Glutamatergic neuron (in vitro differentiated cells): ENCODE measurements at regions not wholly inside any gene's neighbourhood (a gene's known extent, or its start where the extent isn't known, plus 50 kb on each side); places are given as distances from the start of the nearest gene placed in this dataset.
"Not testable (repeated sequence)": the region's sequence is repeated elsewhere in the genome, so short reads cannot be mapped to it uniquely, and the experiment has no call there.

Source experiments
- DNase-seq: peaks from one replicate; pipeline ENCODE4 v3.0.0; 2022
- H3K27ac Mint-ChIP-seq: one replicate; pipeline ENCODE4 v1.8.0; 2020; ENCODE audit warnings: mild to moderate bottlenecking, mixed read lengths, inconsistent platforms; ENCODE audit not compliant: unreplicated experiment
- H3K27me3 Mint-ChIP-seq: one replicate; pipeline ENCODE4 v1.8.0; 2020; ENCODE audit warnings: mild to moderate bottlenecking, moderate library complexity, mixed read lengths, inconsistent platforms; ENCODE audit not compliant: unreplicated experiment
- H3K36me3 Mint-ChIP-seq: one replicate; pipeline ENCODE4 v1.8.0; 2020; ENCODE audit warnings: mild to moderate bottlenecking, mixed read lengths, inconsistent platforms; ENCODE audit not compliant: unreplicated experiment
- H3K4me1 Mint-ChIP-seq: one replicate; pipeline ENCODE4 v1.8.0; 2020; ENCODE audit warnings: mild to moderate bottlenecking, low read depth, mixed read lengths, inconsistent platforms; ENCODE audit not compliant: unreplicated experiment
- H3K4me3 Mint-ChIP-seq: one replicate; pipeline ENCODE4 v1.8.0; 2020; ENCODE audit warnings: mild to moderate bottlenecking, mixed read lengths, inconsistent platforms; ENCODE audit not compliant: unreplicated experiment
- H3K9me3 Mint-ChIP-seq: one replicate; pipeline ENCODE4 v1.8.0; 2020; ENCODE audit warnings: mild to moderate bottlenecking, moderate library complexity, mixed read lengths, inconsistent platforms; ENCODE audit not compliant: unreplicated experiment
- TF ChIP-seq, protein P1 (sequence below): fragments of 200-600 bp; sonication (generic); IDR thresholded peaks from one replicate; pipeline ENCODE4 v1.5.0; 2021; ENCODE audit not compliant: partially characterized antibody, unreplicated experiment

DNA sequence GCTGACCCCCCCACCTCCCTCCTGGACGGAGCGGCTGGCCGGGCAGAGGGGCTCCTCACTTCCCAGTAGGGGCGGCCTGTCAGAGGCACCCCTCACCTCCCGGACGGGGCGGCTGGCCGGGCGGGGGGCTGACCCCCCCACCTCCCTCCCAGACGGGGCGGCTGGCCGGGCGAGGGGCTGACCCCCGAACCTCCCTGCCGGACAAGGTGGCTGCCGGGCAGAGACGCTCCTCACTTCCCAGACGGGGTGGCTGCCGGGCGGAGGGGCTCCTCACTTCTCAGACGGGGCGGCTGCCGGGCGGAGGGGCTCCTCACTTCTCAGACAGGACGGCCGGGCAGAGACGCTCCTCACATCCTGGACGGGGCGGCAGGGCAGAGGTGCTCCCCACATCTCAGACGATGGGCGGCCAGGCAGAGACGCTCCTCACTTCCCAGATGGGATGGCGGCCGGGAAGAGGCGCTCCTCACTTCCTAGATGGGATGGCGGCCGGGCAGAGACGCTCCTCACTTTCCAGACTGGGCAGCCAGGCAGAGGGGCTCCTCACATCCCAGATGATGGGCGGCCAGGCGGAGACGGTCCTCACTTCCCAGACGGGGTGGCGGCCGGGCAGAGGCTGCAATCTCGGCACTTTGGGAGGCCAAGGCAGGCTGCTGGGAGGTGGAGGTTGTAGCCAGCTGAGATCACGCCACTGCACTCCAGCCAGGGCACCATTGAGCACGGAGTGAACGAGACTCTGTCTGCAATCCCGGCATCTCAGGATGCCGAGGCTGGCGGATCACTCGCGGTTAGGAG lies 66.2 kb upstream of the PAPPA2 start:
- not testable (repeated sequence) for H3K4me1 Mint-ChIP-seq, H3K27ac Mint-ChIP-seq, H3K4me3 Mint-ChIP-seq, H3K9me3 Mint-ChIP-seq, H3K36me3 Mint-ChIP-seq, H3K27me3 Mint-ChIP-seq, DNase-seq

DNA sequence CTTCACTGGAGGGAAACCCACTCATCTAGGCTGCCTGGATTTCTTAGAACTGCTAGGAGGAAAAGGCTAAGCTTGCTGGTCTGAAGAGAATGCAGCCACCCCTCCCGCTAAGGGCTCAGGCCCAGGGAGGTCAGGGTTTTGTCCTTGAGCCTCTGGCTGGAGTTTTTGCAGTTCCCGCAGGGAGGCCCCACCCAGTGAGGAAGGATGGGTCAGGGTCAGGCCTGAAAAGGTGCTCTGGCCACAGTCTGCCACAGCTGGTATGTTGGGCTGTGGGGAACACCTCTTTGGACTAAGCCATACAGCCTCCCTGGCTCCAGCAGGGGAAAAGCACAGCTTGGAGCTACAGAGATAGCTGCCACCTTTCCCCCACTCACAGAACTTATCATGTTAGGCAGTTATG lies 71.4 kb upstream of the PAPPA2 start:
- Mint-ChIP-seq H3K9me3 (no peaks in the 10 kb centered on the region), H3K4me3 (no peak overlapping the region), H3K4me1 (no peaks in the 10 kb centered on the region), H3K27ac (no peak overlapping the region), H3K36me3 (no peaks in the 10 kb centered on the region), H3K27me3 (no peaks in the 10 kb centered on the region)
- no peak for DNase-seq
- TF ChIP-seq, protein P1, sequence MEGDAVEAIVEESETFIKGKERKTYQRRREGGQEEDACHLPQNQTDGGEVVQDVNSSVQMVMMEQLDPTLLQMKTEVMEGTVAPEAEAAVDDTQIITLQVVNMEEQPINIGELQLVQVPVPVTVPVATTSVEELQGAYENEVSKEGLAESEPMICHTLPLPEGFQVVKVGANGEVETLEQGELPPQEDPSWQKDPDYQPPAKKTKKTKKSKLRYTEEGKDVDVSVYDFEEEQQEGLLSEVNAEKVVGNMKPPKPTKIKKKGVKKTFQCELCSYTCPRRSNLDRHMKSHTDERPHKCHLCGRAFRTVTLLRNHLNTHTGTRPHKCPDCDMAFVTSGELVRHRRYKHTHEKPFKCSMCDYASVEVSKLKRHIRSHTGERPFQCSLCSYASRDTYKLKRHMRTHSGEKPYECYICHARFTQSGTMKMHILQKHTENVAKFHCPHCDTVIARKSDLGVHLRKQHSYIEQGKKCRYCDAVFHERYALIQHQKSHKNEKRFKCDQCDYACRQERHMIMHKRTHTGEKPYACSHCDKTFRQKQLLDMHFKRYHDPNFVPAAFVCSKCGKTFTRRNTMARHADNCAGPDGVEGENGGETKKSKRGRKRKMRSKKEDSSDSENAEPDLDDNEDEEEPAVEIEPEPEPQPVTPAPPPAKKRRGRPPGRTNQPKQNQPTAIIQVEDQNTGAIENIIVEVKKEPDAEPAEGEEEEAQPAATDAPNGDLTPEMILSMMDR, result no peak

DNA sequence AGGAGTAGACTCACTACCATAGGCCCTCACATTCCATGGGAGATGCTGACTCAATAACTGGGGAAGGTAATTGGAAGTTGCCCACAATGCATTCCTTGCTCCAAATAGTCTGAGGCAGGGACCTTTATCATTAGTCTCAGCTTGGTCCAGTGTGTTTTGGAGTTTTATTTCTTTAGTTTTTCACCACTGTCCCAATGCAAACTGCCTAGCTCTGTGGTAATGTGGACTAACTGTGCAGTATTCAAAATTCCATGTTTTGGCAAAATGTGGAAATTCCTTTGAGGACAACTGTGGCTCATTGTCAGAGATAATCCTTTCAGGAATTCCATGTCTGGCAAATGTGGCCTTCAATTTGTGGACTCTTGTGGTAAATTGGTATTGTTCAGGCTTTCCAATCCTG lies 78.1 kb upstream of the PAPPA2 start:
- TF ChIP-seq, protein P1, result no peak
- Mint-ChIP-seq H3K36me3 (no peaks in the 10 kb centered on the region), H3K4me3 (no peak overlapping the region)

DNA sequence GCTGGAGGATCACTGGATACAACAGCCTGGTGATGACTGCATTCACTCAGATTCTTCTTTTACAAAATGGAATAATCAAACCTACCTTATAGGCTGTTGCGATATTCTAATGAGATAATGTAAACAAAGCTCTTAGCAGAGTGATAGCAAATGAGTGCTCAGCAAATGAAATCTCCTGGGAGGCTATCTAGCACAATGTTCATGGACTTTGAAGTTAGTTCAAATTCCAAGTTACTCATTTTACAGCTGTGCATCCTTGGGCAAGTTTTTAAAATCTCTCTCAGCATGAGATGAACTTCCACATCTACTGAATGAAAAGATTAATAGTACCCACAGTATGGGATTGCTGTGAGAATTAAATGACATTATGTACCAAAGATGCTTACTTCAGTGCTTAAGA lies 80.8 kb upstream of the PAPPA2 start:
- TF ChIP-seq, protein P1, result no peak
- Mint-ChIP-seq H3K4me3 (no peak overlapping the region), H3K27me3 (no peaks in the 10 kb centered on the region), H3K27ac (no peak overlapping the region), H3K36me3 (no peaks in the 10 kb centered on the region), H3K4me1 (no peaks in the 10 kb centered on the region), H3K9me3 (no peaks in the 10 kb centered on the region)
- DNase-seq, result no peak

More for the DNA sequence above, 78.1 kb upstream of the PAPPA2 start:
- H3K9me3 Mint-ChIP-seq, result no peaks in the 10 kb centered on the region
- no peaks in the 10 kb centered on the region for H3K27me3 Mint-ChIP-seq
- H3K27ac Mint-ChIP-seq, result no peak overlapping the region
- H3K4me1 Mint-ChIP-seq, result no peaks in the 10 kb centered on the region
- DNase-seq, result no peak

DNA sequence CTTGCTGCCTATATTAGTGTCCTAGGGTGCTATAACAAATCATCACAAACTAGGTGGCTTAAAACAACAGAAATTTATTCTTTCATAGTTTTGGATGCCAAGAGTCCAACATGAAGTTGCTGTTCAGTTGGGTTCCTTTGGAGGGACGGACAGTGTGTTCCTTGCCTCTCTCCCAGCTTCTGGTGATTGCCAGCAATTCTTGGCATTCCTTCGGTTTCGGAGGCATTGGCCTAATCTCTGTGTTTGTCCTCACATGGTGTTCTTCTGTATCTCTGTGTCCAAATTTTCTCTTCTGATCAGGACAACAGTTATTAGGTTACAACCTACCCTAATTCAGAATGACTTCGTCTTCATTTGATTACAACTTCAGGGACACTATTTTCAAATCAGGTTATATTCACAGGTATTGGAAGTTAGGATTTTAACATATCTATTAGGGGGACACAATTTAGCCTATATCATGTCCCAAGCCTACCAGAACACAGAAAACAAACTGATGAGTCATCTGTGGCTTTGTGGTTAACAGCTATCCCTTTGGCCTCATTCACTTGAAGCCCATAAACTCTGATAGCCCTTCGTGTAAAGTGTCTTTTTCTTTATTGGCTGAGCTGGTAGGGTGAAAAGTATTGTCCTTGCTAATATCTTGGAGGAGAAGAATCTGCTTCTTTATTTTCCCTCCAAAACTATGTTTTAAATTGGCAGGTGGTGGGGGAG lies 83.2 kb upstream of the PAPPA2 start:
- TF ChIP-seq, protein P1, result no peak
- Mint-ChIP-seq H3K4me1 (no peaks in the 10 kb centered on the region), H3K27me3 (no peaks in the 10 kb centered on the region), H3K36me3 (no peaks in the 10 kb centered on the region), H3K27ac (no peak overlapping the region), H3K9me3 (no peaks in the 10 kb centered on the region), H3K4me3 (no peak overlapping the region)
- DNase-seq, result no peak
